IMR-90 (cell line): ENCODE measurements at regions not wholly inside any gene's neighbourhood (a gene's known extent, or its start where the extent isn't known, plus 50 kb on each side); places are given as distances from the start of the nearest gene placed in this dataset.

Experiments used
- ATAC-seq: fragments of 200-7000 bp; cut with Tn5 transposase; 2 replicates; pipeline ENCODE4 v1.9.1; 2020; ENCODE audit warnings: low read depth, mild to moderate bottlenecking, moderate library complexity
- BruUV-seq: library from RNA; stranded (reverse); fragments of 400-500 nt; replicated peaks from 2 replicates; lab custom pipeline; 2021; lab: Mats Ljungman, UMichigan
- CTCF ChIA-PET: fragments of 300-600 bp; formaldehyde crosslinking; extraction: SDS; loops from one replicate; lab custom pipeline; 2021; ENCODE audit warnings: antibody characterized with exemption; lab: Yijun Ruan, JAX
- POLR2A ChIA-PET: fragments of 300-600 bp; sonication (Branson Sonifier 250); formaldehyde crosslinking; loops from one replicate; lab custom pipeline; 2022; ENCODE audit warnings: antibody characterized with exemption; ENCODE audit not compliant: unreplicated experiment; lab: Charles Lee
- DNase-seq: peaks from one replicate; pipeline ENCODE4 v3.0.0; 2013
- H2AFZ ChIP-seq: replicated peaks from 2 replicates; pipeline ENCODE3; 2013; ENCODE audit warnings: low read length, mild to moderate bottlenecking; ENCODE audit not compliant: poor library complexity
- H2AK5ac ChIP-seq: 2 replicates; pipeline ENCODE4 v1.6.1; 2013; ENCODE audit warnings: low read depth, low read length, inconsistent platforms
- H2AK9ac ChIP-seq: replicated peaks from 2 replicates; pipeline ENCODE3; 2013; ENCODE audit warnings: mild to moderate bottlenecking, low read depth, low read length, moderate library complexity; ENCODE audit not compliant: poor library complexity
- H2BK120ac ChIP-seq: 2 replicates; pipeline ENCODE4 v1.6.1; 2013; ENCODE audit warnings: low read depth, low read length, inconsistent platforms
- H2BK15ac ChIP-seq: 3 replicates; pipeline ENCODE4 v1.6.1; 2013; ENCODE audit warnings: low read depth, low read length, inconsistent platforms
- H2BK20ac ChIP-seq: 2 replicates; pipeline ENCODE4 v1.6.1; 2013; ENCODE audit warnings: low read depth, mild to moderate bottlenecking, inconsistent platforms, low read length, moderate library complexity
- H2BK5ac ChIP-seq: 2 replicates; pipeline ENCODE4 v1.6.1; 2013; ENCODE audit warnings: mild to moderate bottlenecking, low read depth, low read length, inconsistent platforms; ENCODE audit not compliant: poor library complexity, severe bottlenecking
- H3K14ac ChIP-seq: replicated peaks from 2 replicates; pipeline ENCODE4 v1.6.1; 2013; ENCODE audit warnings: low read depth, low read length, inconsistent platforms
- H3K18ac ChIP-seq: 2 replicates; pipeline ENCODE4 v1.6.1; 2013; ENCODE audit warnings: low read depth, low read length, control low read depth
- H3K23ac ChIP-seq: 2 replicates; pipeline ENCODE4 v1.6.1; 2013; ENCODE audit warnings: low read depth, low read length, inconsistent platforms
- H3K27ac ChIP-seq: 2 replicates; pipeline ENCODE4 v1.5.1; 2013; ENCODE audit warnings: mild to moderate bottlenecking, control low read depth, low read length; ENCODE audit not compliant: insufficient read depth
- H3K27me3 ChIP-seq: 2 replicates; pipeline ENCODE4 v1.6.1; 2013; ENCODE audit warnings: low read length; ENCODE audit not compliant: control insufficient read depth, insufficient read depth
- H3K36me3 ChIP-seq: 2 replicates; pipeline ENCODE4 v1.6.1; 2013; ENCODE audit warnings: low read length, mixed read lengths; ENCODE audit not compliant: control insufficient read depth, insufficient read depth
- H3K4ac ChIP-seq: 2 replicates; pipeline ENCODE4 v1.6.1; 2013; ENCODE audit warnings: low read depth, low read length, inconsistent platforms
- H3K4me1 ChIP-seq: 2 replicates; pipeline ENCODE4 v1.6.1; 2013; ENCODE audit warnings: low read length, mixed read lengths; ENCODE audit not compliant: control insufficient read depth, insufficient read depth
- H3K4me2 ChIP-seq: 2 replicates; pipeline ENCODE4 v1.6.1; 2013; ENCODE audit warnings: low read depth, mild to moderate bottlenecking, control low read depth, low read length, moderate library complexity
- H3K4me3 ChIP-seq: 2 replicates; pipeline ENCODE4 v1.5.1; 2013; ENCODE audit warnings: low read depth, mild to moderate bottlenecking, control low read depth, low read length, moderate library complexity; ENCODE audit not compliant: insufficient read depth
- H3K56ac ChIP-seq: 2 replicates; pipeline ENCODE4 v1.6.1; 2013; ENCODE audit warnings: low read length, inconsistent platforms; ENCODE audit not compliant: insufficient read depth; ENCODE audit errors: extremely low read depth
- H3K79me1 ChIP-seq, 2 experiments: 2 replicates each; pipeline ENCODE4 v1.6.1; 2013; ENCODE audit warnings: low read length in 2 of 2, inconsistent platforms in 1 of 2, low read depth in 1 of 2
- H3K9ac ChIP-seq: 2 replicates; pipeline ENCODE4 v1.6.1; 2013; ENCODE audit warnings: low read depth, low read length, control low read depth
- H3K9me1 ChIP-seq: 2 replicates; pipeline ENCODE4 v1.6.1; 2013; ENCODE audit warnings: low read length, inconsistent platforms; ENCODE audit not compliant: insufficient read depth
- H3K9me3 ChIP-seq: 2 replicates; pipeline ENCODE4 v1.6.1; 2013; ENCODE audit warnings: low read length; ENCODE audit not compliant: control insufficient read depth, insufficient read depth
- H4K20me1 ChIP-seq: 2 replicates; pipeline ENCODE4 v1.6.1; 2013; ENCODE audit warnings: low read length, inconsistent platforms; ENCODE audit not compliant: insufficient read depth
- H4K5ac ChIP-seq: 2 replicates; pipeline ENCODE4 v1.6.1; 2013; ENCODE audit warnings: mild to moderate bottlenecking, low read depth, low read length, control low read depth
- H4K8ac ChIP-seq, 2 experiments: 2 replicates each; pipeline ENCODE4 v1.6.1; 2013; ENCODE audit warnings: low read depth in 2 of 2, low read length in 2 of 2, control low read depth in 1 of 2, inconsistent platforms in 1 of 2
- H4K91ac ChIP-seq: 2 replicates; pipeline ENCODE4 v1.6.1; 2013; ENCODE audit warnings: low read depth, low read length, inconsistent platforms; ENCODE audit not compliant: insufficient read depth
- MAFK ChIP-seq: IDR thresholded peaks from 2 replicates; pipeline ENCODE4 v1.6.1; 2012; ENCODE audit warnings: low read depth, low read length, improper control_type of control experiment
- MAZ ChIP-seq: IDR thresholded peaks from 2 replicates; pipeline ENCODE4 v1.6.1; 2012; ENCODE audit warnings: low read depth, mild to moderate bottlenecking, low read length, improper control_type of control experiment, moderate library complexity, borderline replicate concordance
- WGBS, 2 experiments: methylation state at CpG; one replicate each; pipeline versions ENCODE4 v1.1.5 to v1.1.7; 2013; ENCODE audit warnings: missing lambda C conversion rate in 2 of 2; ENCODE audit not compliant: insufficient read length in 1 of 2; ENCODE audit errors: extremely low coverage in 2 of 2; 5-methylcytosine and 5-hydroxymethylcytosine counted together
- dilution Hi-C: fragments of 300-500 bp; cut with HindIII; formaldehyde crosslinking; loops from one replicate; pipeline ENCODE4 v1.14.3; 2018; ENCODE audit warnings: low sequenced_read_pairs; ENCODE audit not compliant: unreplicated experiment
- in situ Hi-C: fragments of 300-500 bp; cut with MboI; formaldehyde crosslinking; loops from 3 replicates; pipeline ENCODE4 v1.14.3; 2019; ENCODE audit warnings: low sequenced_read_pairs, inconsistent platforms, mixed read lengths
- intact Hi-C: fragments of 100-400 bp; cut with micrococcal nuclease; formaldehyde crosslinking; loops from 2 replicates; pipeline ENCODE4 v1.10.0; 2022

- POLR2A ChIA-PET = no interaction called here
- peak; percentile 50; the same call in 1 of the 2 replicates for ATAC-seq
- WGBS, 2 experiments = no CpG with 5 or more reads among the region's 3 CpGs
Observed at GRCh38 chr7:13072014-13072413, 384.6 kb downstream of the ARL4A start.

More at GRCh38 chr7:13072014-13072413, 384.6 kb downstream of the ARL4A start:
- Histone ChIP-seq H4K5ac (no peak overlapping the region), H3K36me3 (no peaks in the 10 kb centered on the region), H2BK20ac (no peak overlapping the region), H3K9me1 (peaks cover 2% of the 10 kb centered on the region; the same call in 1 of the 2 replicates), H3K4me1 (peaks cover 6% of the 10 kb centered on the region), H3K9me3 (no peaks in the 10 kb centered on the region), H3K4me2 (no peak overlapping the region), H4K8ac (no peak overlapping the region), H2AK5ac (no peak overlapping the region), H2BK15ac (no peak overlapping the region), H3K9ac (no peak overlapping the region), H2BK5ac (no peak overlapping the region), H3K4ac (no peak overlapping the region), H2BK120ac (no peak overlapping the region), H2AK9ac (no peak overlapping the region), H2AFZ (no peak overlapping the region), H3K14ac (no peak overlapping the region), H3K23ac (no peak overlapping the region; the same call in 1 of the 2 replicates), H4K91ac (no peak overlapping the region), H3K27ac (no peak overlapping the region), H3K4me3 (no peak overlapping the region), H4K20me1 (no peaks in the 10 kb centered on the region), H3K27me3 (no peaks in the 10 kb centered on the region), H3K18ac (peak overlapping the region; percentile 2; the same call in 1 of the 2 replicates), H3K79me1 (no peaks in the 10 kb centered on the region), H3K56ac (no peak overlapping the region)
- dilution Hi-C loops (no loop called here), intact Hi-C loops (no loop called here), in situ Hi-C loops (no loop called here)
- CTCF ChIA-PET = no interaction called here
- BruUV-seq = no TSS peak
- peak; percentile 21 for DNase-seq
- TF ChIP-seq MAZ = no peak
- TF ChIP-seq MAFK = peak; percentile 26; the same call in 1 of the 2 replicates
